IPS-NIHi7 (cell line): ENCODE measurements at regions not wholly inside any gene's neighbourhood (a gene's known extent, or its start where the extent isn't known, plus 50 kb on each side); places are given as distances from the start of the nearest gene placed in this dataset.
A peak's percentile ranks its signal among the peaks of the same experiment; 100 is the strongest.
"Not testable (repeated sequence)": the region's sequence is repeated elsewhere in the genome, so short reads cannot be mapped to it uniquely, and the experiment has no call there.

ENCODE experiments used
- DNase-seq: peaks from one replicate; pipeline ENCODE4 v3.0.0; 2012; ENCODE audit warnings: mixed read lengths; ENCODE audit errors: extremely low spot score

DNA sequence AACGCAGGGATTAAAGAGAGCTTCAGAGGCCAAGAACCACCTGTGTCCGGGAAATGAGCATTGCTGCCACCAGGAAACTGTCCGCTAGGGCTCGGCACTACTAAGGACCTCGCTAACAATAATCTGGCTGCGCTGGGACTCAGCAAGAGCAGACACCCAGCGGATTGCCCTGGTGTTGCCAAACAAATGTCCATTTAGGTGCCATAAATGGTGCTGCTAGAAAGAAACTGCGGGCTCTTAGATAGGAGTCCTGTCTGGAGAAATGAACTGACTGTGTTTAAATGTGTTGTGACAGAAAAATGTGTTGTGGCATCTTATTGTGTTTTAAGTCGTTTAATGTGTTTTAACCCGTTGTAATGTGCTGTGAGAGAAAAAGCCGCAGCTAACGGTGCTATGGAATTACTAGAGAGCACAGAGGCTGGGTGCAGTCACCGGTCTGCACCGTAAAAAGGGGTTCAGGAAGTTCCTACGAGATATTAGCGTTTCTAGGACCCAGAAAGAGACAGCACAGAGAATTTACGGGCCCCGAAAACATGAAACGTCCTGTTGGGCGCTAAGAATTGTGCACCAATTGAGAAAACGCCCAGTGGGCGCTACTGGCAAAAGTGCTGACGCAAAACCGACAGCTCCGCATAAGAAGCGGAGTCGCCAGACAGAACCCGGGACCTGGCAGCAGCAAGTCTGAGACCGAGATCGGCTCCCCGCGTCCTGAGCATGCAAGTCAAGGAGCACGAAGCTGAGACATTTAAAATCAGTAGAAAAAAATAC lies 90.6 kb downstream of the ANXA2R start:
- DNase-seq = no peak

DNA sequence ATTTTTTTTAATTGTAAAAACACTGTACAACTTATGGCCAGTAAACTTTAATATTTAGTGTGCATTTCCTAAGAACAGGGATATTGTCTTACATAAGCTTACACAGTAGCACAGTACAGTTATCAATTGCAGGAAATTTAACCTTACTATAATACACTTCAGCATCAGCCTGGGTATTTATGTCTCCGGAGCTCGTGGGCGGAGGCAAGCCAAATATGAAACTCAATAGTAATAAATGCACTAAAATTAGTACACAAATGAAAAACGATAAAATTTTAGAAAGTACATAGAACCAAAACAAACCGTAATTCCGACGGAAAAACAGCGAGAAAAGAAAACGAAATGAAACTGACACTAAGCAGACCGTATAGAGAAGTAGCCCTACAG lies 91.2 kb downstream of the ANXA2R start:
- no peak for DNase-seq

DNA sequence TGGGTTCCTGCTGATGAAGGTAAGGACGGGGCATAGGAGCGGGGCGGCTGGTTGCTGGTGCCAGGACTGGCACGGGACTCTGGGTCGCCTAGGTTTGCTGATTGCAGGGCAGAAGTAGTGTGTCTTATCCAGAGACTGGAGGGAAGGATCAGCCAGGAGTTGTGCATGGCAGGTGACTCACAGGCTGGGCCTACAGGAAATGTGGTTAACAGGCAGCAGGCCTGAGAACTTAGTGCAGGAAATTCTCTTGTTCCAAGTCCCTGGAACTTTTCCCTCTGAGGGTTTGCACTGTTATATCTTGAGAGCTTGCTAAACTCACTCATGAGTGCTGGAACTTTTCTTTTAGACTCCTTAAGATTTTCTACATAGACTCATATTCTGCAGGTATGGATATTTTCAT lies 95.1 kb downstream of the ANXA2R start:
- peak; percentile 34 for DNase-seq

DNA sequence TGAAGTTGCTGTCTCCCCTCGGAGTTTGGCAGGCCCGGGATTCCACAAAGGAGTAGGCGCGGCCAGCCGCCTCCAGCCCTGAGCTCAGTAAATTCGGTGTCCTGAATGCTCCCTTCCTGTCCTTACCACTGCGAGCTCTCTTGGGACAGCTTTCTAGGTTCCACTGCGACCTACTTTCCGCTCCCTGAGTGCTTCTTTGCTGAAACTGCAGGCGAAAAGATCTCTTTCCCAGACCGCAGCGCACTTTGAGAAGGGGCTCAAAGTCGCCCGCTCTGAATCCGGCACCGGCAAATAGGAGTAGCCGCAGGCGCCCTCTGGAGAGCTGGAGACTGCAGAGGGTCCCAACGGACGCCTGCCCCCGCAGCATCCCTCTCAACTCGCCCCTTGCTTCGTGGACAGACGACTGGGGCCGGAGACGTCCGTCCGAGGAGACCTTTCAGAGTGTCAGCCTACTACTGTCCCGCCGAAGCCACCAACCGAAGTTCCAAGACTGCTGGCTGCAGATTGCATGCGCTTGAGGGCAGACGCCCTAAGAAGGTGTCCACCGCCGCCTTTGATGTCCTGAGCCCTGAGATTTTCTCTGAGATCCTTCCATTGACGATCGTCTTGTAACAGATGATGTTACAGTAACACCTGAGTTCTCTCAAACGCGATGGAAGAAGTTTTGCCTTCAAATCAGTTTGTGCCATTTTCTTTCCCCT lies 96.0 kb downstream of the ANXA2R start:
- DNase-seq = peak; percentile 33

DNA sequence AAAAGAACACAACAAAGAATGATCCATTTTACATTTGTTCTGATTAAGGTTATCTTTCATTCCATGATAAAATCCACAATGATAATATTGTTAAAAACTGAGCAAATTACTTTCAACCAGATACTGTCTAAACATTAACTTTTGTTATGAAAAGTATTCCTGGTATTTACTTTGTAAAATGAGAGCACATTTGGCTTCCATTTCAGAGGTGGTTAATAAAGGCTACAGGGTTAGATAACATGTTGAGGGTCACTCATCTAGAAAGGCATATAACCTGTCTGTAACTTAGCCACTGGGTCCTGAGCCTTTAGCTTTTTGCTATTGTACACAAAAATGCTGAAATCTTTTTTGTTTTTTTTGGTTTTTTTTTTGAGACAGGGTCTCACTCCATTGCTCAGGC lies 99.3 kb downstream of the ANXA2R start:
- DNase-seq = no peak

DNA sequence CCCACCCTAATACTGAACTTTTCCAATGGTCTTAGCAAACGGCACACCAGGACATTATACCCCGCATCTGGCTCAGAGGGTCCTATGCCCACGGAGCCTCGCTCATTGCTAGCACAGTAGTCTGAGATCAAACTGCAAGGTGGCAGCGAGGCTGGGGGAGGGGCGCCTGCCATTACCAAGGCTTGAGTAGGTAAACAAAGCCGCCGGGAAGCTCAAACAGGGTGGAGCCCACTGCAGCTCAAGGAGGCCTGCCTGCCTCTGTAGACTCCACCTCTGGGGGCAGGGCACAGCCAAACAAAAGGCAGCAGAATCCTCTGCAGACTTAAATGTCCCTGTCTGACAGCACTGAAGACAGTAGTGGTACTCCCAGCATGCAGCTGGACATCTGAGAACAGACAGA lies 108.1 kb downstream of the ANXA2R start:
- not testable (repeated sequence) for DNase-seq

DNA sequence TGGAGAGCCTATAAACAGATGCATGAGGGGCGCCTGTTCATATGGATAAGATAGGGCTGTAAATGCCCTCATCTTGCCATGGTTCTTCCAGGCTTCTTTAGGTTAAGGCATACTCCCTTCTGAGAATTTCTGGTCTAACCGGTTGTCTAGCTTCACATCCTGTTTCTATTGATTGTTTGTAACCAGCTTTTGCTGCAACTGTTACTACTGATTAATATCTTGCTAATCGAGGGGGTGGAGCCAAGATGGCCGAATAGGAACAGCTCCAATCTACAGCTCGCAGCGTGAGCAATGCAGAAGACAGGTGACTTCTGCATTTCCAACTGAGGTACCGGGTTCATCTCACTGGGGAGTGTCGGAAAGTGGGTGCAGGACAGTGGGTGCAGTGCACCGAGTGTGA lies 108.7 kb downstream of the ANXA2R start:
- DNase-seq = not testable (repeated sequence)

DNA sequence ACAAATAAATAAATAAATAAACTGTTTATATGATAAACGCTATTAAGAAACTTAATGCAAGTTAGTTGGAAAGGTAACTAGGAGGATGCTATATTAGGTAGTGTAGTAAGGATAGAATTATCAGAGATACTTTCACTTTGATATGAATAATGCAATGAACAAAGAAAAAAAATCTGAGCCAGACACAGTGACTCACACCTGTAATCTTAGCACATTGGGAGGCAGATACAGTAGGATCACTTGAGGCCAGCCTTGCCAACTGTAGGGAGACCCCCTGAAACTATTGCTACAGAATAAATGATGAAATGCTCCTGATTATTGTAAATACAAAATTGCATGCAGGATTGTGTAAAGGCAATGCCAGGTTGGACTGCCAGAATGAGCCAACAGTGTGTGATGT lies 109.2 kb downstream of the ANXA2R start:
- no peak for DNase-seq

DNA sequence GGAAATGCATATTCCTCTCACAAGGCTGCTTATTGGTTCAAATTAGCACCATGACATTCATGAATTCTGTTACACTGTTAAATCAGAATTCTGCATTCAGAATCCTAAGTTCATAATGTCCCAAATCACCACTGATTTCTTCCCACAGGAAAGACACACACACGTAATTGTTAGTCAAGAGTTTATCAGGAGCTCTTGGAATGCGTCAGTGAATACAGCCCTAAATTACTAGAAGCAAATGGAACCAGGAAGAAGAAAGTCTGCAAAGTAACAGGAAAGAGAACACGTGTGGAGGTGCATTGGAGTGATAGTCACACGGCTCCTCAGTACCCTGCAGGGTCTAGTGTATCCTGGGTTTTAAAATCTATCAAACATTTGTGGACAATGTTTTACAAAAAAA lies 110.2 kb downstream of the ANXA2R start:
- DNase-seq = no peak

DNA sequence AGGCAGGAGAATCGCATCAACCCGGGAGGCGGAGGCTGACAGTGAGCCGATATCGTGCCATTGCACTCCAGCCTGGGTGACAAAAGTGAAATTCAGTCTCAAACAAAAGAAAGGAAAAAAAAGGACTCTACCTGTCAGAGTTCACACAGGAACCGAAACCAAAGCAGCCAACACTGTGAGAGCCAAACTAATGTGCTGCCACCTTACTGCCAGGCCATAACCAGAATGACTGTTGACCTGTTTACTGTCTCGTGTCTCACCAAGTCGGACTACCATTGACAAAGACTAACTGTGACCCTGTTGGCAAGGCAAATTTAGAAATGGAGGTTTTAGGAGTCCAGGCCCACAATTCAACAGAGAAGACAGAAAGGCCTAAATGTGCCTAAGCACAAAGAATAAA lies 112.4 kb downstream of the ANXA2R start:
- no peak for DNase-seq

DNA sequence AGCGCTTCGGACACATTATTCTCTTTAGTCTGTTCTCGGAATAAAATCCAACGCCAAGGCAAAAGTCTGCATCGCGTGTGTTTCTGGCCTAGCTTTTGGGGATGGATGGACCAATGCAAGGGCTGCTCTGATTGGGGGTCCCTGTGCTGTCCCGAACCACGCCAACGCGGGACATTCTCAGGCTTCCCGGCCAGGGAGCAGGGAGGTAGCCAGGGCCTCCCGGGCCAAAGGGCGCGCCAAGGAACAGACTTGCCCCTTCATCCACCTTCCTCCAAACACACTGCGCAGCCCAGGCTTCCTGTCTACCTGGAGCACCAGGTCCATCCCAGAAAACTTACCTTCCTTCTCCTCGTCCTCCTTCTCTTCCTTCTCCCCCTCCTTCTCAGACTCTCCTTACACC lies 113.0 kb upstream of the SELENOP start:
- DNase-seq = no peak

DNA sequence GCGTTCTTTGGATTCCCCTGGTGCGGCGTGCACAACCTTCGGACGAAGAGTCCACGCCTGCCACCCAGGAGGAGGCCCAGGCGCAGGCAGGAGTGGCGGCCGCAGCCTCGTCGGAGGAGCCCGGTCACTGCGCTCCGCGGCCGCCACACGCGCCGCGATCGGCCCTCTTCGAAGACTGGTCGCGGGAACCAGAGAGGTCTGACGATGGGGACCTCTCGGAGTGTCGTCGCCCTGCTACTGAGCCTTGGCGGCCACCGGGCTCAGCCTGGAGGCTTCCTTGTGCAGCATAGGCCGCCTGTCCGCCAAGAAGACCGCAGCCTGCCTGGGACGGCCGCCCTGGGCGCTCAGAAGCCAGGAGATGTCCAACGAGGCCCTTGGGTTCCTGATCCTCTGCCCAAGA lies 112.5 kb upstream of the SELENOP start:
- DNase-seq = no peak

DNA sequence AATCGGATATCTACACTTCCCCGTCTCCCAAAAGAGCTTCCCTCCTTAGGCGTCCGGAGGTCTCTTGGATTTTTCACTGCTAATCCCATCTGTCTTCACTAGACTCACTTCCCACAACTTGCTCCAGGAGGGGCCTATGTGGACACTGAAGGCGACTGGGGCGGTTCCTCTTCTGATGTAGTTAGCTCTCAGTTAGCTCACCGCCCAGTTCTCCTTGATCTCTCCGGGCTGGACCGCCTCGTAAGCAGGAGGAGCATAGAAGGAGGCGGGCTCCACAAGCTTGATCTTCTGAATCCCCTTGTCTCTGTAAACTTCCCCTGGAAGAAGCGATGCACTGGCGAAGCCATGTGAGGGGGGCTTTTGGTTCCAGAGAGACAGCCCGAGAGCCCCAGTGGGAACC lies 112.0 kb upstream of the SELENOP start:
- no peak for DNase-seq

DNA sequence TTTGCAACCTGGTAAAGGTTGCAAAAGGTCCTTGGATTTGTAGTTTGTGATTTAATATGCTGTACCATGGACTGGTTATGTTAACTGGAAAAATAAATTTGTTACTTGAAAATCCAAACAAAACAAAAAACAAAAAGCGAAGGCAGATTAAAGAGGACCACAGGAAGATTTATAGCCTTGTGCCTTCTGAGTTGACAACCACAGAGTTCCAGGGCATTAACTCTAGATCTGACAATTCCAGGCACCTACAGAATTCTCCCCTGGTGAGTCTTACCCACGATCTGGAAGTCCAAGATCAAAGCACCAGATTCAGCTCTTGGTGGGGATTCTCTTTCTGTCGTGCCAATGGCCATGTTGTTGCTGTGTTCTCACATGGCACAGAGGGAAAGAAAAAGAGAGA lies 107.9 kb upstream of the SELENOP start:
- DNase-seq = no peak

DNA sequence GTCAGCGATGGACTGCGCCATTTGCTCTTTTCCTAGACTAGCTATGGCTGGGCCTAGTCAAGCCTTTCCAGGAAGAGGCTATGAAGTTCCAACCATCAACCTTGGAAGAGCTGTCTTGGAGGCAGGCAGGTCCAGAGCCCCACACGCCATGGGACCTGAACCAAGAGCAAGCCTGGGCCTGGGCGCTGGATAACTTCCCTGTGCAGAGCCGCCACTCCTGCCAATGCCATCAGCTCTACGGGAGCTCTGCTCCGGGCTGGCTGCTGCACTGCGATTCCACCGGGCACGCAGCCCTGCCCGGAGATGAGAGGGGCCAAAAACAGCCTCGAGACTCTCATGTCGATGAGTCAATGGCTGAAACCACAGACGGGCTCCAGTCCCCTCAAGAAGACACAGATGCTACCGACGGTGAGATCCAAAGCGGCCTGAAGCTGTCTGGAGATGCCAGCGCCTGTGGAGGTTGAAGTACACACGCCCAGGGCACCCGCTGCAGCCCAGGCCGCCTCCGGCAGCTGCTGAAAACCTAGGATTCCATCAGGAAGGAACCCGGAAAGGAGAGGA lies 103.7 kb upstream of the SELENOP start:
- DNase-seq = no peak

DNA sequence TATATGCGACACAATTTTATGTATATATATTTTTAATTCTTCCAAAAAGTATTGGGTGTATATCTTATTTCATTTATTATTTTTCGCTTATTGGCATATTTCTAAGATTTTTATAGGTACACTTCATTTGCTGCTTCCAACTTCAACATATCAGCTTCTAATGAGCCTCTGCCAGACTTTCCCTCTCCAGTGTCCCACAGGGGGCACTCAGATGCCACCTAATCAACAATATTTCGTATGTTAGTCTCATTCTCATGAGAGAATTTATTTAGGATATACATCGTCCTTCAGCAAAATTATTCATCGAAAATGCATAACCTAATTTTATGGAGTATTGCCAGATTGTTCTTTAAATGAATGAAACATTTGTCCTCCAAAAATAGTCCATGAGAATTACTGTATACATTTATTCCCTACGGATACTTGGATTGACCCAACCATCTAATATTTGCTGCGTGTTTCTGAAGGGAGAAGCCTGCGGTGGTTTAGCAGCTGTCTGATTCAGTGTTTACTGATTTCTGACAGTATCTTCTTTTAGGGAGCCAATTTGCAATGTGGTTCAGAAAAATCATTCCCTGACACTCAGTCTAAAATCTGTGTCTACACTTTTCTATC lies 100.6 kb upstream of the SELENOP start:
- DNase-seq = no peak

DNA sequence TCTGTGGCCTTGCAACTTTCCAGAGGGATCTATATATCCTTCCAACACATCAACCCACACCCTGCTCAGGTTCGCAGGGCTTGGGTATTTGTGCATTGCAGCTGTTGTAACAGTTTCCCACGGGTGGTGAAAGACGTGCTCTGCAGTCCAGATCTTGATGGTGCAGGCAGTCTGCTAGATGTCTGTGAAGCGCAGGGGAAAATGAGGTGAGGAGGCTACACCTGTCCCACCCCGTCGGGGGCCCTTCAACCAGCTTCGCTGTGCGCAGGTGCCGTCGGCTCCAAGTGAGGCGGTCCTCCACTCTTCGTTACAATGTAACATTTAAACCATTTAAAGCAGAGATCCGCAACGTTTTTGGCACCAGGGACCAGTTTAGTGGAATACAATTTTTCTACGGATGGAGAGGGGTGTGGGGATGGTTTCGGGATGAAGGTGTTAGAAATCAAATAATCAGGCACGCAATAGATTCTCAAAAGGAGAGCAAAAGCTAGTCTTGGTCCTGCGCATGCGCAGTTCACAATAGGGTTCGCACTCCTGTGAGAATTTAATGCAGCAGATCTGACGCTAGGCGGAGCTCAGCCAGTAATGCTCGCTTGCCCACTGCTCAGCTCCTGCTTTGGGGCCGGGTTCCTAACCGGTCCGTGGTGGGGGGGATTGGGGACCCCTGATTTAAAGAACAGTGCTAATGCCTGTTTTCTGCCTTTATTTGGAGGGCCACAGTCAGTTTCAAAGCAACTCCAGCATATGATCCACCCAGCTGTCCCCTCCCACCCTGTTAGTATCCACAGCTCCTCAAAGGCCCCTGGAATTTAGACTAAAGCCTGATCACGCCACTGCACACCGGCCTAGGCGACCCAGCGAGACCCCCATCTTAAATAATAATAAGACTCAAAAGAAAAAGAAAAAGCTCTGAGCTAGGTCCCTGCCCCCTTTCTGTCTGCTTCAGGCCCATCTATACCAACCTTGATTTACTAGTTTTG lies 97.1 kb upstream of the SELENOP start:
- peak; percentile 87 for DNase-seq

DNA sequence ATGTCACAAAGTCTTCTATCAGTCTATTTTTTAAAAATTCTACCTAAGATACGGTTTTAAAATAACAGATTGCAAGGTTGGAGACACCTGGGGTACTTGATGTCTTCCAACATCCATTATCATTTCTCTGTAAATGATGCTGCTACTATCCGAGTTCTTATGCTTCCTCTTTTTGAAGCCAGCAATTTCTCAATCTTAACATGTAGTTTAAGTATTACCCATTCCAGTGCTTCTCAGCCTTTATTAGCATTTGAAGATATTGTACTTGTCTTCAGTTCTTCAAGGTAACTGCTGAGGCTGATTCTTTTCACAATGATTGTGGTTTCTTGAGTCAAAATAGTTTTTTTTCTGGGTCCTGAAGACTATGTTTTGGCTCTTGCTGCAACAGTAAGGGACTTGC lies 96.4 kb upstream of the SELENOP start:
- no peak for DNase-seq

DNA sequence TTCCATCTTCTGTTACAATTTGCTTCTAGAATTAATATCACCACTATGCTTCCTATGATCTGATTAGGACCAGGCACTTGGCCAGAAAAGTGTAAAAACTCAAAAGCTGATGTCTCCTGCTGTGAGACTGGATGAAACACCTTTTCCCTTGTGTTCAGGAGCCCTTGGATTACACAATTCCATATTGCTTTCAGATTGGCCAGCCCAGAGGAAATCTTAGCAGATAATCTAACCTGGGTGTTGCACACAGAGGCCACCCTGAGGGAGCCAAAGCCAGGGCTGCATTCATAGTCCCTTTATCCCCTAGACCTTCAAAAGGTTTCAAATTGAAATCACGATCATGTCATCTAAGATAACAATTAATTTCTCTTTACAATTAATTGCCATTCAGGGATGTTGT lies 94.1 kb upstream of the SELENOP start:
- no peak for DNase-seq

DNA sequence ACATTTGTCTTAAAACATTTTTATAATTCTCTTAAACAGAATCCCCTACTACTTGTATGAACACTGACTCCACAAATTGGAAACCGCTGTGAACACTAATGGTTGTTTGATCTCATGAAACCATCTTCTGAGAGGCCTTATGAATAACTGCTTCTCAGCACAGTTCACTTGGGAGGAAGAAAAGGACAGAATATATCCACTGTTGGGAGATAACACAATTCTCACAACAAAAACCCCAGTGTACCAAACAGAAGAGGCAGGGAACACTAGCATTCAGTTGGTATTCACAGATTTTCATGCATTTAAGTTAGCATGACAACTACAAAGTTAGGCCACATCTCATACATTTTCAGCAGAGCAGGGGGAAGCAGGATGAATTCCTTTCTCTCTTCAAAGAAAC lies 89.0 kb upstream of the SELENOP start:
- DNase-seq = no peak

DNA sequence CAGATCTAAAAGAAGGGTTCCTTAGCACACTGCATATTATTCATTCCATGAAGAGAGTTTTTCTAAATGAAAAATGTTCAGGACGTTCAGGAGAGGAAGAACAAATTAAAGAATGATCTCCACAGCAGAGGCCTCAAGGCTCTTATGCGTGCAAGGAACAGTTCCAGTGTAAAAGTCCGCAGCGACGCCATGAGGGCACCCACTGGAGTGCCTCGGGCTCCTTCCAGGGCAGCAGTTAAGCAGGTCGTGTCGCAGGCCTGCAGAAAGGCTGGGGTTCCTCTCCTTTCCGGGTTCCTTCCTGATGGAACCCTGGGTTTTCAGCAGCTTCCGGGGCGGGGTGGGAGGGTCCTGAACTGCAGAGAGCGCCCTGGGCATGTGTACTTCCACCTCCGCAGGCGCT lies 87.1 kb upstream of the SELENOP start:
- no peak for DNase-seq

DNA sequence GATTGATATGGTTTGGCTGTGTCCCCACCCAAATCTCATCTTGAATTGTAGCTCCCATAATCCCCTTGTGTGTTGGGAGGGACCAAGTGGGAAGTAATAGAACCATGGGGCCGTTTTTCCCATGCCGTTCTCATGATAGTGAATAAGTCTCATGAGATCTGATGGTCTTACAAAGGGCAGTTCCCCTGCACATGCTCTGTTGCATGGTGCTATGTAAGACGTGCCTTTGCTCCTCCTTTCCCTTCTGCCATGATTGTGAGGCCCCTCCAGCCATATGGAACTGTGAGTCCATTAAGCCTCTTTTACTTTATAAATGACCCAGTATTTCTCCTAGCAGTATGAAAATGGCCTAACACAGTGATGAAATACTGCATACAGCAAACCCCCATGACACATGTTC lies 84.8 kb upstream of the SELENOP start:
- DNase-seq = no peak
